NCI-H2081 treated with DMSO at 0.1 percent for 48 hours (cell line): ENCODE measurements at regions not wholly inside any gene's neighbourhood (a gene's known extent, or its start where the extent isn't known, plus 50 kb on each side); places are given as distances from the start of the nearest gene placed in this dataset.

Source experiments
- DNase-seq: peaks from one replicate; lab custom pipeline; 2025; lab: John Stamatoyannopoulos, UW

- DNase-seq, result no peak
Observed at GRCh38 chr13:30126903-30127428, 180.4 kb downstream of the KATNAL1 start.

- no peak for DNase-seq
Observed at GRCh38 chr13:30125422-30126073, 181.8 kb downstream of the KATNAL1 start.

DNA sequence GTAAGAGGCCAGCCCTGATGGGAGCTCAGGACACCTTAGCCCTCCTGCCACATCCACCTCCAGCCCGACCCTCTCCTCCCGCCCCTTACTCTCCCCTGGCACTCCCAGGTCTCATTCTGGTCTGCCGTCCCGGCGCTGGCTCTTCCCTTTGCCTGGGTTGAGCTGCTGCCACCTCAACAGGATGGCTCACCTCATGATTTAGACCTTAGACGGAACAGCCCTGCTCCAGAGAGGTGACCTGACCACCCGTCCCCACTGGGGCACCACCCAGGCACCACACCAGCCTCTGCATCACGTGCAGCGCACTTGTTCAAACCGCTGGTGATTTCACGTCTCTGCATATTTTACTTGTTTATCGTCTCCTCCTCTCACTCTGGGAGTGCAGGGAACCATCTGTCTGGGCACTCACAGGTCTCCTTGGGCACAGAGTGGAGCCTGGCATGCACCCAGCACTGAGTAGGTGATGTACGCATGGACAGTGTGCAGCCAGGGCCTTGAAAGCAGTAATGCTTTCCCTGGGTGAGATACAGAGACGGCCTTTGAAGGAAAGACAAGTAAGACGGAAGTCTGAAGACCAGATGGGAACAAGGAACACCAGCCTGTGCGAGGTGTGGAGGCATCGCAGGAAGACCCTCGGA lies 183.1 kb downstream of the KATNAL1 start:
- no peak for DNase-seq

DNA sequence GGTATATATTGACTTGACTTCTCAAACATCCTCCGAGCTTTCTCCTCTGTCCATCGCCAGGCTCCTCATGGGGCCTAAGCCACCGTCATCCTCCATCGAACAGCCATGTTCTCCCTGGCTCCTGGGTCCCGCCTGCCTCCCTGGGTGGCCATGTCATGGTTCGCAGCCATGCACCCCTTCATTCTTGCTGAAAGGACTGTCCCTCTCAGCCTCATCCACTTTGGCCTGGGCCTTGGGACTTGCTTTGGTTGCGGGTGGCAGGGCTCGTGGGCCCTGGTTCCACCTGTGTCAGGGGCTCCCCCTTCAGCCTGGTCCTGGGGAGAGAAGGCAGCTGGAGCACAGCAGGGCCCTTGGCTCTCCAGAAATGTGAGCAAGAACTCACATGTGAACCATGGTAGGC lies 183.8 kb downstream of the KATNAL1 start:
- DNase-seq, result no peak

DNA sequence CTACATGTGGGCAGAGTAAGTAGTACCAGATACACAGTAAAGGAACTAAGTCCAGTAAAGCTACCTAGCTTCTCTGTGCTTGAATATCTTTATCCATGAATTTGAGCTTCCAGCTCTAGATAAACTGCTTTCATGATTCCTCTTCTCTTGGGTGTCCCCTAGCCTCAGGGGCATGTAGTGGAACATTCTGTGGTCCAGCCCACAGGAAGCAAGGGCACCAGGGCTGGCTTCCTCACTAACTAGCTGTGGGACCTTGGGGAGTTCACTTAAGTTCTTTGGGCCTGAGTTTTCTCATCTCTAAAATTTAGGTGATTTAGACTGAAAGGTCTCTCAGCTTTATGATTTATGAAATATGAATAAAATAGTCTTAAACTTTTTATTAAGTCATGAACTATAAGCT lies 185.7 kb downstream of the KATNAL1 start:
- no peak for DNase-seq

GRCh38 chr13:30121244-30121643 lies 186.1 kb downstream of the KATNAL1 start:
- DNase-seq, result no peak

DNA sequence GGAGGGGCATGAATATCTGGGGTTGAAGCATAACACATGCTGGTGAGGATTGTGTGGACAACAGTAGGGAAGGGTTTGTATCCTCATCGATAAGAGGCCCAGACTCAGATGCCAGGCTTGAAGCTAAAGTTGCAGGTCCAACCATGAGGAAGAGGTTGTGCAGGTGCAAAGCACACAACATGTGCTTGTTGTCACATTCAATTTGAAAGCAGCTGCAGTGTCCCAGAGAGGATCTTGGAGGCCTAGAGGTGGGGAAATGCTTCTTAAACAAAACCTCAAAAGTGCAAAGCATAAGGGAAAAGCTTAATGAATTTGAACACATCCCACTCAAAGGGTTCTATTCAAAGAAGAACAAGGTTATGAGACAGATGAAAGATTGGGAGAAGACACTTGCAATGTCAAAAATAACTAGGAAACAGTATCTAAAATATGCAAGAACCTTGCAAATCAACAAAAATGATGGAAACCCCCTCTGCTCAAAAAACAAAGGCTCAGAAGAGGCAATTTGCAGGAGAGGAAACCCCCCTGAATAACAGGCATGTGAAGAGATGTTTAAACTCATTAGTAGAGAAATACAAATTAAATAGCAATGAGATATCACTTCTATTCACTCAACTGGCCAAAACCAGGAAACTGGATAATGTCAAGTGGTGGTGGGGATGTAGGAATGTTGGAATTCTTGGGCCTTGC lies 187.1 kb downstream of the KATNAL1 start:
- no peak for DNase-seq

- DNase-seq, result no peak
Observed at GRCh38 chr13:30119476-30119875, 187.9 kb downstream of the KATNAL1 start.

GRCh38 chr13:30116379-30116778 lies 191.0 kb downstream of the KATNAL1 start:
- DNase-seq, result no peak

DNA sequence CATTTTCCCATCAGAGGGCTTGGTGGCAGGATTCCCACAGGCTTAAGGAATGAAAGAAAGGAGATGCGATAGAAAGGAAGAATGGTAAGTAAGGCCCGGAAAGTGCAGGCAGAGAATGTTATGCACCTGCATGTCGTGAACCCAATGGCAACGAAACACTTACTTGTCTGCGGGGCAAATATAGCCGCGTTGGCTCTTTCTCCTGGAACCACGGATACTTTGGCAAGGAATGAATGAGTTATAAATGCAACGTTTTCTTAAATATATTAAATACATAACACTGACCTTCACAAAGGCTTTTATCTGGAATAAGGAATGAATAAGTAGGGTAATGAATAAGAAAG lies 192.1 kb downstream of the KATNAL1 start:
- no peak for DNase-seq

DNA sequence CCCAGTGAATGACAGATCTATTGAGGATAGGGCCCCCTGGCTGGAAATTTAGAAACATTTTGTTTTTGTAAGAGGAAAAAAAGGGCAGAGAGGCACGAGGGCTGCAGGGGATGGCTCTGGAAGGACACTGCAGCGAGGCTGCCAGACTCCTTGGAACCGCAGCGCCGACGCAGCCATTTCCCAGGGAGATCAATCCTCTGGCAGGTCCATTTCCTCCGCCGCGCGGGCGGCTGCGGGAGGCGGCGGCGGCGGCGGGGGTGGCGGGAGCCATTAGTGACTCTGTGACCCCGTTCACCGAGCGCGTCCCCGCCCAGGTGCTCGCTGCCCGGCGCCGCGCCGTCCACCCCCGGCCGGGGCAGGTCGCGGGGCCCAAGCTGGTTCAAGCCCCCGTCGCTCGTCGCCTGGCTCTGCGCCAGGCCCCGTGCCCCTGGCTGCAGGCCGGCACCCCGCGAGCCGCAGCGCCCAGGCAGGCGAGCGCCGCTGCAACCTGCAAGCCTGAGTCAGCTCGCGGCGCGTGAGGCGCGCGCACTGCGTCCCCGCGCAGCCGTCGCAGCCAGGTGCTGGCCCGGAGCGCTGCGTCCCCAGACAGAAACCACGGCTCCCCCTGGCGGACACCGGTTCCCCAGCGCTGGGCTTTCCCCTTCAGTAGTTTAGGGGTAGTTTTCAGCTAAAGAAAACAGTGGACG lies 192.6 kb downstream of the KATNAL1 start:
- peak; percentile 14 for DNase-seq

GRCh38 chr13:30113983-30114570 lies 193.3 kb downstream of the KATNAL1 start:
- DNase-seq, result no peak

GRCh38 chr13:30113551-30113950 lies 193.8 kb downstream of the KATNAL1 start:
- no peak for DNase-seq

- no peak for DNase-seq
Observed at GRCh38 chr13:30112602-30113435, 194.5 kb downstream of the KATNAL1 start.

DNA sequence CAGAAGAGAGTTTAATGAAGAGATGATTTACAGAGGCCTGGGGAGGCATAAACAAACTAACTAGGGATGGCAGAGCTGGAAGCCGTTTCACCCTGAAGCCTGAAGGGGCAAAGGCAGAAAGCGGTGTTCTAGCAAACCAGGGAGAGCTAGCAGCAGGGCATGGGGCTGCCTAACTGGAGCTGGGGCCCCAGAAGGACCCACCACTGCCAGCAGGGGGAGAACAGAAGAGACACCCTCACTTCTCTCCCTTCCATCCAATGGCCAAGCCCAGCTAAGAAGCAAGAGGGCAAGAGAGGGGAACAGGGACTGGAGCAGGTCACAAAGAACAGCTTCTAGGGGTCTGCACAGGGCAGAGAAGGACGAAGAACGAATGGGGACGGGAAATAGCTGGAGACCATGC lies 195.5 kb downstream of the KATNAL1 start:
- no peak for DNase-seq

DNA sequence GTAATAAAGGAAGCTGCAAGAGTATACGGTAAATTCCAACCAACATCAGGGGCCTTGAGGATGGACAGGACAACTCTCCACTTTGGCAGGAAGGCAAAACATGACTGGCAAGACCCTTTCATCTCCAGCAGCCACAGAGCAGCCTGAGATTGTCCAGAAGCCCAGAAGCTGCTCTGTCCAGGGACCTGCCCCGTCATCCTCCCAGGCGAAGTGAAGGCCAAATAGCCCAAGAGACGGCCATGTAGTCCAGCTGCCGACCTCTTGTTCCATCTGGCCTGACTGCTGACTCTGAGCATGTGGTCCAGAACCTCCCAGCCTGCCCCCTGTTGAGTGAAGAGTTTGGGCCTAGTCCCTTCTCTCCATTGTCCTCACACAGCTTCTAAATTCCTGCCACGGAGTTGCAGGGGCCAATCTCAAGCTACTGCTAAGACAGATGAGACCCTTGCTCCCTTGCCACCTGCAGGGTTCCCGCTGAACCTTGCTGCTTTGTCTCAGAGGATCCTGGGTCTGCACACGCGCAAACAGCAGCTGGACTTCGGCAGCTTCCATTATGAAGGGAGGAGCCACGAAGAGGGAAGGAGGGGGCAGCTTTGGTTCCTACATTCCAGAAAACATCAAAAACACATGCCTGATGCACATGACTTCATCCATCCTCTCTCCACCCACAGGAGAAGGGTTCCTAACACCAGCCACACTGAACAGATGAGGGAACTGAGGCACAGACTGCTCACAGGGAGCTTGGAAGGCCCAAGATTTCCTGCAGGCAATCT lies 196.9 kb downstream of the KATNAL1 start:
- no peak for DNase-seq

DNA sequence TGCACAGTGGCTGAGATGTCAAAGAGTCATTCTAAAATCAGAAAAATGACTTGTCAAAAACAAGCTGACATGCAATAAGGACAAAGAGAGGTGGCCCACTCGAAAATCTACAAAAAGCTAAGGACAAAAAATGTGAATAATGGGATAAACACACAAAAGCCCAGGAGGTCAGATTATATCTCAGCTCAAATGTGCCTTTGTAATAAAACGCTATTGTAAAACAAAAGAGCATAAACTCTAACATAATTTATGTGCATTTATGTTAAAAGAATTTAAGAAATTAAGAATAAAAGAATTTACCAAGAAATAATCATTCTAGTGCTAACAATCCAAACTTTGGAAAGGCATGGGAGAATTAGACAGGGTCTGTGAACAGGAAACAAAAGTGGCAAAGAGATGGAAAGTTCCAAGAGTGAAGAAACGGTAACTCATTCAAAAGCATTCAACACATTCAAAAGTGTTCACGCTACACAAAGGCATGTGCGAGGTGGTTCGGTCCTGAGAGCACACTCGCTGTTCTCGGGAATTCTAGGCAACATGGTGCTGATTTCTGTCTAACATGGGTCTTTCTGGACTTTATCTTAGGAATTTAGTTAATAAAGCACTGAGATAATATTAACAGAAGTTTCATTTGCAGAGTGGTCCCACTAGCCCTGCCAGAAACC lies 197.7 kb downstream of the KATNAL1 start:
- DNase-seq, result no peak

DNA sequence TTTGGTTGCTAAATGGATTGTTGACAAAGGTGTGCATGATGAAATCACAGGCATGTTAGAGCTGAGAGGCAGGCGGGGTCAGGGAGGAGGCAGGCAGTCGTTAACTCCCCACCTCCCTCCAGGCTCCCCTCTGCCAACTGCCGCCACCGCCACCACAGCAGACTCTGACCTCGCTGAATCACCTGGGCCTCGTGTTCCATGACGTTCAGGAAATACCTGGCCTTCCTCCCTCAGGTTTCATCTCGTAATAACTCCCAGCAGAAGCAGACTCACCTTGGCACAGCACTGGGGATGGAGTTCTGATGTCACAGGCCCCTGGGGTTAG lies 198.5 kb downstream of the KATNAL1 start:
- no peak for DNase-seq

DNA sequence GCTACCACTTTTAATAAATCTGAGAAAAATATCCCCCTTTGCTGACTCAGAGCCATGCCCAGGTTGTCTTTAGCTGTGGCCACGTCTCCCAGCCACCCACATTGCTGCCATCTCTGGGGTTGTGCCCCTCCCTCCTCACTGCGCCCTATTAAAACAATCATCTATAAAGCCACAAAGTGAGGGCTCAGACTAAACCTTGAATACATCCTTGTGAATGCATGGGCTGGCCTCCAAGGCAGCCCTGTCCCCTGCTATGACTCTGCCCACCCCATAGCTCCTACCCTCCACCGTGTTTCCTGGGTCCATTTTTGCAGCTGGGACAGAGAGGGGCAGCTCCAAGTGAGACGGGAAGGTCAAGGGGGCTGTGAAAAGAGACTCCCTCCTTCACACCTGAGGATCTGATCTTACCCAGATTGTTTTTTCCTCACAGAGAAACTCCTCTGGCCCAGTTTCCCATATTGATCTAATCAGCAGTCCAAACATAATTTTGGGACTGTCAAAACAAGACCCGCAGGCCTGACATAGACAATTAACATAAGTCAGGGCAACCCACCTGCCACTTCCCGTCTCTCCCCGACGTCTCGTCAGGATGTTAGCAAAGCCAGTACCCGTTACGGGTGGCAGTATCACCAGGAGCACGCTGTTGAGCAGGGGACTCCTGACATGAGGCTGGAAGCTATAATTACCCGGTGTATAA lies 199.0 kb downstream of the KATNAL1 start:
- peak; percentile 82 for DNase-seq
